ENCODE measurements at regions not wholly inside any gene's neighbourhood (a gene's known extent, or its start where the extent isn't known, plus 50 kb on each side); places are given as distances from the start of the nearest gene placed in this dataset.

GRCh38 chr15:35308802-35309201, 223.7 kb upstream of the NANOGP8 start:
- TF ChIP-seq POLR2A (IDR thresholded peaks at IDR 0.05; ENCODE audit: low read depth, low read length) (no peak), POLR2AphosphoS5 (IDR thresholded peaks at IDR 0.05; ENCODE audit: low read depth, low read length) (no peak), TAF1 (IDR thresholded peaks at IDR 0.05; ENCODE audit: borderline replicate concordance, low read depth, low read length) (no peak)

Measured in GM12892 (cell line).